Stimulated activated CD8-positive, alpha-beta memory T cell treated with anti-CD3 and anti-CD28 coated beads, Interleukin-12 subunit alpha, Interleukin-12 subunit beta, amount 100 ng/mL, for 24 hours (primary cell): ENCODE measurements at regions not wholly inside any gene's neighbourhood (a gene's known extent, or its start where the extent isn't known, plus 50 kb on each side); places are given as distances from the start of the nearest gene placed in this dataset.
"Not testable (repeated sequence)": the region's sequence is repeated elsewhere in the genome, so short reads cannot be mapped to it uniquely, and the experiment has no call there.

Experiments
- DNase-seq: peaks from one replicate; pipeline ENCODE4 v3.0.0-alpha.2; 2020; ENCODE audit errors: extremely low read depth

DNA sequence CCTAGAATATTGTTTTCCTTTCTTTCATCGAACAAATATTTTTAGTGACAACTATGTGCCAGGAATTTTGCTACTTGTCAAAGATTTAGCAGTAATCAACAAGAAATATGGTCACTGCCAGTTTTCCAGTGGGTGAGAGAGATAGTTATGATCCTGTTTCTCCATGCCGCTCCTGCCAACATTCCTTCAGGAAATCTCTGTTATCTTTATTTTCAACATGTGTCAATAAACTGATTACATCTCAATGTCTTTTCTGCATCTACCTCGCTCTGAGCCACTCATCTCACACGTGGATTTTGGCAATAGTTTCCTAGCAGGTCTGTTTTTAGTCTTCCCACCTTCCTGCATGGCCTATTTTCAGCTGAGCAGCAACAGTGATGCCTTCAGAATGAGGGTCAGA lies 650.0 kb upstream of the STXBP6 start:
- no peak for DNase-seq

DNA sequence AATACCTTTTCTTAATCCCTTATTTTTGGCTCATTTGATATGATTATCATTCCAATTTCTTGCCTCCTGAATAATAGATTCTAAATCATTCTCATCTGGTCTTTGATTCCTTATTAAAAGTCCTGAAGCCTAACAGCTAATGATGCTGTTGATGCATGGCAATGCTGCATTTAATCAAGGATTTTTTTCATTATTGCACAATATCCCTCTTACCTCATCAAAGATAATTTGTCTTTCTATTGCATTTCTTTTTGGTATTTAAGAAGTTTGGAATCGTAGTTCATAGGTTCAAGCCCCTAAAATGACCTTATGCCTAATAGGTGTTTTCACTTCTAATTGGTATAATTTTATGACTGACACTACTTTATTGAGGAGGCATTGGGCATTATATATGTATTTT lies 648.2 kb upstream of the STXBP6 start:
- no peak for DNase-seq

DNA sequence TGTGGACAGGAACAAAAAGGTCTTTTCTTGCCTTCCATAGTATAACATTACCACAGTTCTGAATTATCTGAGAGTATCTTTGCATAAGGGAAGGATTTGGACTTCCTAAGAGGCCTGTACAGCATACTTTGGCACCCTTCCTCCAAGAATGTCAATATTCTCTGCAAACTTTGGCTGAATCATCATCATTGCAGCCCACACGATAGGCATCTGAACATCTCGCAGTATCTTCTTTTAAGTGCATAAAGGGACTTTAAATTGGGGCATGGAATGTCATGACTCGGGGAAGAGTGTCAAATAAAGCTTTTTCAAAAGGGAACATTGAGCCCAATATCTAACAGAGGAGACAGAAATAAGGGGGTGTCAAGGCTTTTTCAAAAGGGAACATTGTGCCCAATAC lies 646.2 kb upstream of the STXBP6 start:
- no peak for DNase-seq

DNA sequence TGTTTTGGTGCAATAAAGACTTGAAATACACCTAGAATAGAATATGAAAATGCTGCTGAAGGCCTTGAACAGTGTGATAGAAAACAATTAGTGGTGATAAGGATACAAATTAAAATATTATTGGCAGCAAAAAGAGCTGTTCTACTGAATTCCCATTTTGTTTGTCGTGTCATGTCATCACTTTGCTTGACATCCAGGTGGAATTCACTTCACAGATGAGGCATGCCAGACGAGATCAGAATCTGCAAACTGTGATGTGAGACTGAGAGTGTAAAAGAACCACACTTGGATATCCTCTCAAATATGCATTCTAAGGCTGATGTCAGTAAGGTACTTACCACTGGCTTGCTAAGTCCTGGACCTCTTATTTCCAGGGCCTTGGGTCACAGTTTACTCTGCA lies 635.1 kb upstream of the STXBP6 start:
- no peak for DNase-seq

DNA sequence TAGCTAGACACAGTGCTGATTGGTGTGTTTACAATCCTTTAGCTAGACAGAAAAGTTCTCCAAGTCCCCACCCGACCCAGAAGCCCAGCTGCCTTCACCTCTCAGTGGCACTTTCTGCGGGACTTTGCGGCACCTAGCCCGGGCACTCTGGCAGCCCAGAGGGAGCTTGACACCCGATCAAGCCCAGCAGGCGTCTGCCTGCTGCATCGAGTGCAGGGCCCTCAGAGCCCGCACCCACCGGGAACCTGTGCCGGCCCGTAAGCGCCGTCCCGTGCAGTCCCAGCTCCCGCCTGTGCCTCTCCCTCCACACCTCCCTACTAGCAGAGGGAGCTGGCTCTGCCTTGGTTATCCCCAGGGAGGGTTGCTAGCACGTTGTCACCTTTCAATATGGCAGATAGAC lies 631.0 kb upstream of the STXBP6 start:
- DNase-seq, result no peak

DNA sequence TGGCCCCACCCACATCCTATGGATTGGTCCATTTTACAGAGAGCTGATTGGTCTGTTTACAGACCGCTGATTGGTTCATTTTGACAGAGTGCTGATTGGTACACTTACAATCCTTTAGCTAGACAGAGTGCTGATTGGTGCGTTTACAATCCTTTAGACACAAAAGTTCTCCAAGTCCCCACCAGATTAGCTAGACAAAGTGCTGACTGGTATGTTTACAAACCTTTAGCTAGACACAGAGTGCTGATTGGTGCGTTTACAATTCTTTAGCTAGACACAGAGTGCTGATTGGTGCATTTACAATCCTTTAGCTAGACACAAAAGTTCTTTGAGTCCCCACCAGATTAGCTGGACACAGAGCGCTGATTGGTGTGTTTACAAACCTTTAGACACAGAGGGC lies 630.6 kb upstream of the STXBP6 start:
- not testable (repeated sequence) for DNase-seq

DNA sequence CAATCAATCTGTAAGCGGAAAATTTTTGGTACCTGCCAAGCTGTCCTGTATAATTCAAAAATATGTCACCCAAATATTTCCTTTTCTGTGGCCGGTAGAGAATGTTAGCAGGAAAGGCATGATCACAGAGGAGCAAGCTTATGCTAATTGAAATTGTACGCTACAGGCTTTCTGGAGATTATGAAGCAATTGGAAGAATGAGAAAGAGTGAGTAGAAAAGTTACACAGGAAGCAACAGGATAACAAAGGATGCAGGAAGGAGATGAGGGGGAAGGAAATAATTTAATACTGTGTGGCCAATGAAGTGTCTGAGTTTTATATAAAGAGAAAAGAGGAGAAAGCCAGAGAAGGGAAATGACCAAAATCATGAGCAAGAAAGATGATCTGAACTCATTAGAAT lies 627.2 kb upstream of the STXBP6 start:
- no peak for DNase-seq

DNA sequence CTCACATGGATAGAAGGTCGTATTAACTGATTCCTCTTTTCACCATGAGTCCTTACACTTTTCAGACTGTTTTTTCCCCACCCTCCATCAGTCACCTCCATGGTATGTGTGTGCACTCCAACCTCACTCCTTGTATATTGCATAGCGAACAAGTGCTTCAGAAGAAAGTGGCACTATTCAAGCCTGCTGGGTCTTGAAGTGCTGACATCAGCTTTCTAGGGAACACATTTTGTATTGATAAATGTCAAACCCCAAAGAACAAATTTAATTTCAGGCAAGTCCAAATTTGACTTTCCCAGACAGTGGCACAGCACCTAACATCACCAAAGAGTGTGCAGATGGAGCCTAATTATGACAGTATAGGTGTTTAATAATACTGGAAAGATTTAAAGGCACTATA lies 617.4 kb upstream of the STXBP6 start:
- no peak for DNase-seq

DNA sequence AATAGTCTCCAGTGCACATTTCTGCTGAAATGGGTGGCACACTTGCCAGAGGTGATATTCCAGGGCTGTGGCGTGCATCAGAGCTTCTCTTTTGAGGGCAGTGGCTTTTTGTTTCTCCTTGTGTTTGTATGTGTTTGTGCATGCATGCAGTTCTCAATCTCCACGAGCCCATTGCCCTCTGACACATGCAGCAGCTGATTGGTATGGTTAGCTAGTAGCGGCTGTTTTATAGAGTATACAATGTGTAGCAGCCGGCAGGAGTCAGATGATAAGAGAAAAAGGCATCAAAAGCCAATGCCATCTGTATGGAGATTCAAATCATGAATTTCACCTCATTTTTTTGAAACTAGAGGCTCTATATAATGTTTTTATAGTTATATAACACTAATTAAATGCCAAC lies 616.9 kb upstream of the STXBP6 start:
- DNase-seq, result no peak

DNA sequence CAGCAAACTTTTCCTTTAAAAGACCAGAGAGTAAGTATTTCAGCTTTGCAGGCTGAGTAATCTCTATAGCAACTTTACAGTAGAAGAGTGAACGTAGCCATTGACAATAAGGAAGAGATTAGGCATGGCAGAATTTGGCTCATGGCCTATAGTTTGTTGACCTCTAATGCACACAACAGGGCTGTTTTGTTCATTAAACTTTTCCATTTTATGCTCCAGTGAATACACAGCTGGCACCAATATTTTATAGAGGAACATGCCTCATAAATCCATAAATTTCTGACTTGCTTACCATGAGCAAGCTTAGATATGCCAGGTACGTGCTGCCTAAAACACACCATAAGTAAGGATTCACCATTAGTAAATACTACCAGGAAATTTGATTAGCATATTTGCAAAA lies 609.0 kb upstream of the STXBP6 start:
- DNase-seq, result no peak

DNA sequence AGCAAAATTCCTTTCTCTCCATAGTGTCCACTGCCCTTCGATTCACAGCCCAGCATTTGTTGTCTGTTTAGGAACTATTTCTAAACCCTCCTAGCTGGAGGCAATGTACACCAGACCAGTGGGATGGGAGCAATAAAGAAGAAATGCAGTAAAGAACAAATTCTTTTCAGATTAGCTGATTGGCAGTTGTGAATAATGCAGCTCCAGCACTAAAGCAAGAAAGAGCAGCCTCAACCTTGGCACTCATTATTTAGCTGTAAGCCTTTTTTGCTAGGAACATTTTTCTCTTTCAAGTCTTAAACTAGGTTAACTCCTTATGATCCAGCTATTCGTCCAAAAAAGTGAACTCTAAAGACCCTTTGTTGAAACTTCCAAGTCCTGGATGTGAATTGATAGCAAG lies 580.5 kb upstream of the STXBP6 start:
- no peak for DNase-seq

DNA sequence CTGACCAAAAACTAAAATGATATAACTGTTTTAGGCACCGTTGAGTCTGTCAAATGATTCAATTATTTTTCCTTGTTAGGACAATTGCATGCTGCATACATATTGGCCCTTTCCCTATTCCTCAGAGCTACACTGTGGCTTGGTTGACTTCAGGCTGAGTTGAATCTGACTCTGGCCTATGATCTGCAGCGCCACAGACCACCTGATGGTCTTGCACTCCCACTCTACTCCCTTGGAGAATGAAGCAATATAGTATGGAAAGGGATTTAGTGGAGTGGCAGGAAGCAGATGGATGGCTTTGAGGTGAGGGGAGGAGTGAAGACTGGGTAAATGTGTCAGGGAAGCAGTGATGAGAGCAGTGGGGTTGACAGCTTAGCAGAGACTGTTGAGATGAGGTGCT lies 579.0 kb upstream of the STXBP6 start:
- DNase-seq, result no peak

DNA sequence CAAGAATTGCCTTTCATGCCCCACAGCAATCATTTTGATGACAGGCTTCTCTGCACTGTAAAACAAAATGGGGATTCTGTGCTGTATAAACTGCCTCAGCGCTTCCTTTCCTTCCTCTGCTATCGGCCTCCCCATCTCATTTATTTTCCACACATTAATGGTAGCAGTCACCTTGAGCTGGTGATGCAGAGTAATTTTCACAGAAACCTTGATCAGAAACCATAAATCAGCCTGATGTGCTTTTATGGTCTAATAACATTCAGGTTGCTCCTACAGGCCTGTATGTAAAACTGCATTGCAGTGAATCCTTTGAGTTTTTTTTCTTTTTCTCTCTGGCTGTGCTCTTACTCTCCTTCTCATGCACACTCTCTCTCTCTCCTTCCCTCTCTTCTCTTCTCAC lies 578.4 kb upstream of the STXBP6 start:
- no peak for DNase-seq

DNA sequence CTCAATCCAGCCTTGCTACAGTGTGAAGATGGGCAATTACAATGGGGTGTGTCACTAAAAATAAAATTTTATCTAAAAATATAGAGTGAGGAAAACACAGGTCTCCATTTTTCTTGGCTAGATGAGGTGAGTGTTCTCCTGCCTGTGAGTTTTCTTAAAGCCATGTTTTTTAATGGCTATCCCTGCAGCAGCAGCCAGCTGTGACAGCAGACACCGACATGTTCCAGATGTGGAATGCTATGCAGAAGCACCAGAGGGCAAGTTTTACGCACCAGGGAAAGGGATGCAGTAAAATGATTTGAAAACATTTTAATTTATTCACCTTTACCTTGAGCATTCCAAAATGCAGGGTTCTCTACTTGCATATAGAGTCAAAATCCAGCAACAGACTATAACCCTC lies 577.0 kb upstream of the STXBP6 start:
- no peak for DNase-seq

DNA sequence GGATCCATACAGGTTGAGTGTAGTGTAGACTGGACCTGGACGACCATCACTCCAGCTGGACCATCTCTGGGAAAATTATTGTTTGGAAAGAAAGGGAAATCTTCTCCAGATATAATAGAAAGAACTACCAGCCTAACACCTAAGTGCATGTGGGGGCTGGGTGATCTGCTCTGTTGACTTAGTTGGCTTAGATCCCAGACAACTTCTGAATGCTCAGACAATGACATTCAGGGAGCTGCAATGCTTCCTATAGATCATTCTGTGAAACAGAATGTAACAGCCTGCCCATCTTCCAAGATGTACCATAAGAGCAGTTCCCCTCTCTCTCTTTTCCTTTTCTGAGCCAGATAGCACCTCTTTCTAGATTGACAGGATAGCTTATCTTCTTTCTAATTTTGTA lies 572.8 kb upstream of the STXBP6 start:
- DNase-seq, result no peak

DNA sequence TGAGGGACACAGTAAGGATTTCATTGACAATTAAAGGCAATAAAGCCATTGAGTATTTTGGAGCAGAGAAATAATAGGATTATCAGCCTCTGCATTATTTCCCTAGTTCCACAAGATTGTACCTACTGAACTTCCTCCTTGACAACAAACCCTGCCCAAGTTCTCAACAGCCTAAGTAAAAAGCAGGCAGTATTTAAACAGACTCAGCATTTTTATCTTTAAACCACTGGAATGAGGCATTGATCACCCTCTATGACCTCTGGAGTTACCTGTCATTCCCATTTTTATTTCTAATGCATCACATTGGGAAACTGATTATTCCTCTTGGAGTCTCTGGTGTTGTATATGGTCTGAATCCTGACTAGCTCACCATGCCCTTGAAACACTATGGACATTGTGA lies 570.6 kb upstream of the STXBP6 start:
- no peak for DNase-seq

DNA sequence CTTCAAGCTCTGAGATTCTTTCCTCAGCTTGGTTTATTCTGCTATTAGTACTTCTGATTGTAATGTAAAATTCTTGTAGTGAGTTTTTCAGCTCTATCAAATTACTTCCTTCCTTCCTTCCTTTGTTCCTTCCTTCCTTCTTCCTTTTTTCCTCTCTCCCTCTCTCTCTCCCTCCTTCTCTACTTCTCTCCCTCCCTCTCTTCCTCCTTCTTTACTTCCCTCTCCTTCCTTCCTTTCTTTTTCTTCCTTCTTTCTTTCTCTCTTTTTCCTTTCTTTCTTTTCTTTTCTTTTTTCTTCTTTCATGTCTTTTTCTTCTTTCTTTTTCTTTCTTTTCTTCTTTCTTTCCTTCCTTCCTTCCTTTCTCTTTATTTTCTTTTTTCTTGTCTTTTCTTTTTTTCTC lies 565.2 kb upstream of the STXBP6 start:
- no peak for DNase-seq

DNA sequence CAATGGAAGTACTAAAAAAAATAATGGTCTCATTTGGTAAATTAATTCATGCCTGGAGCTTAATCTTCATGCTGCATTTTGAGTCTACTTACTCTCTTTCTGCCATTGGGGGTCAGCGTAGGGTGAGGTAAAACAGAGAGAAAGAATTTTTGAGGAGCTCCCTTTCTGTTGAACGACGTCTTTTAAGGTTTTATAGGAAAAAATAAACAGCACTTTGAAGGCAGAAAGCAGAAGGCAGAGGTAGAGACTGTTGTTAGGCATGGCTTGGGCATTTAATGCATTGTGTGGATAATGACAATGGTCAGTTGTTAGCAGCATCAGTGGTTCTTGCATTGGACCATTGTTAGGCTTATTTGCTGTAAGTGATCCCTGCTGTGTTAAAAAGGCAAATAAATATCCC lies 557.2 kb upstream of the STXBP6 start:
- DNase-seq, result no peak

DNA sequence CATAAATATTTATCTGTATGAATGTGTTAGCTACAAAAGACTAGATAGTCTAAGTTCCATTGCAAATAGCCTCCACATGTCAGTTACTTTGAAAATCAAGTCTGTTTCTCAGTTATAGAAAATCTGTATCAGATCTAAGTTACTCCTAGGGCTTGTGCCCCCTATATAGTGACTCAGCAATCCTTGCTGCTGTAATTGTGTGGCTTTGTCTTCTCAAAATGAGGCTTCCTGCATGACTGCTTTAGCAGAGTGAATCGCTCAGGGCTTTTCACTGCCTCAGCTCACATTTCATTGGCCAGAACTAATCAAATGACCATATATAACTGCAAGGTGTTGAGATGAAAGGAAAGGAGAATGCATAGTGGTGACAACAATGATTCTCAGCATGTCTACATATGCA lies 552.2 kb upstream of the STXBP6 start:
- no peak for DNase-seq

DNA sequence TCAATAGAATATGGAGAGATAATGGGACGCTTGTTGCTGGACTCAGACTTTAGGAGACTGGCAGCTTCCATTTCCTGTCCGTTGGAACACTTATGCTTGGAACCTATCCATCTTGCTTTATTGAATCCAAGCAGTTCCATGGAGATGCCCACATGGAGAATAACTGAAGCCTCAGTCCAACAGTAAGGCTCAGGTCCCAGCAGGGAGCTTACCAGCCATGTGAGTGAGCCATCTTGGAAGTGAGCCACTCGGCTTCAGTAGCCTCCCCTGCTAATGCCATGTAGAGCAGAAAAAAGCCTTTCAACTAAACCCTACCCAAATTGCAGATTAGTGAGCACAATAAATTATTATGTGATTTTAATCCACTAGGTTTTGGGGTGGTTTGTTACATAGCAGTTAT lies 538.8 kb upstream of the STXBP6 start:
- DNase-seq, result no peak

DNA sequence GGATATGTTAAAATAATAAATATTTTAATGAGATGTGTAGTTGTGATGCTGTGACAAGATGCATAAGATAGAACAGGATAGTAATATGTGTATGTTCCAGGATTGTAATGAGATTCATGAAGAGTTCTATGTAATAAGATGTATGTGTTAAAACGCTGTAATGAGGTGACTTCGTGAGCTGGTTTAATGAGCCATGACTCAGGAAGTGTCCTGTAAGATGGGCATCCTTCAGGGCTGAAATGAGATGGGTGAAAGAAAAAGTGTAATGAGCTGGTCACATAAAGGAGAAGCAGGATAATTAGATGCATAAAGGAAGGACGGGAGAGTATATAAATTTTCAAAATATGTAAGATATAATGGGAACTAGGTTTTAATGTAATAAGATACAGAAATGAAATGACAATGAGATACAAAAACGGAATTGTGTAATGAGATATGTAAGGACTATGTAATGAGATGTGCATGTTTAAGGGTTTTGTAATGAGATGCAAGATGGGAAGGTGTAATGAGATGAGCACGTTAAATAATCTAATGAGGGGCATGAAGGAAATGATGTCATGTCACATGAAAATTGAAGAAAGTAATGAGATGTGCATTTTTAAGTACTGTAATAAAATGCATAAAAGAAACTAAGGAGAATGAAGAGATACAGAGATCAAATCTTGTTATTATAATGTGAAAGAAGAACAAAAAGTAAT lies 524.8 kb upstream of the STXBP6 start:
- DNase-seq, result no peak

DNA sequence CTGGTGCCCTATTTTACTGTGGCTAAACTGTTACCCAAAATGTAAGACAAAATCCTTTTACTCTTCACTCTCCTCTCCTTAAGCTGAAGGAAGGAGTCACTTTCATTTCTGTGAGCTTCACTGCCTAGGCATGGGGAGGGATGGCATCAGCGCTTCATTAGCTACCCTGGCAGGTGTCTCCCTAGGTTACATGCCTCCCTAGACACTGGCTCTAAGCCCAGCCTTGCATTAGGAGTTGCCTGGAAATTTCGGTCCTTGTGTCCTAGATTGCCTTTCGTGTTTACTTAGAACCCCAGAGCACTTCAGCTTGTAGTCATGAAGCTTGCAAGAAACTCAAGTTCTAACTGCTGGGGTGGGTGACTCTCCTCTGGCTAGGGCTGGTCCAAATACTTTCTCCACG lies 520.5 kb upstream of the STXBP6 start:
- no peak for DNase-seq

DNA sequence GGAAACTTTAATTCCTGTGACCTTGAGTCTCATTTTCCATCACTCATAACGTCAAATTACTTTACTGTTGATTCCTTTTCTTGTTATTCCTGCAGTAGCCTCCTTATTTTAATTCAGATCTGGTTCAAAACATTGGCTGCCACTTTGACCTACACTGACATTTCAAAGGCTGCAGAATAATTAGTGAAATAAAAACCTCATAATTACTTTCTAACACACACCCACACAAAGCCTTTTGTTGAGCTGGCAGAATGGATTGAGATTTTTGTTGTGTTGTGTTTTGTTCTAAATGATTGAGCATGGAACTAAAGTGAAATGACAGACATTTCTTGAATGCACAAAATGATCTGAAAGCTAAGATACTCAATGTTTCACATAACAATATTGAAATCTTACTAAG lies 507.5 kb upstream of the STXBP6 start:
- DNase-seq, result no peak

DNA sequence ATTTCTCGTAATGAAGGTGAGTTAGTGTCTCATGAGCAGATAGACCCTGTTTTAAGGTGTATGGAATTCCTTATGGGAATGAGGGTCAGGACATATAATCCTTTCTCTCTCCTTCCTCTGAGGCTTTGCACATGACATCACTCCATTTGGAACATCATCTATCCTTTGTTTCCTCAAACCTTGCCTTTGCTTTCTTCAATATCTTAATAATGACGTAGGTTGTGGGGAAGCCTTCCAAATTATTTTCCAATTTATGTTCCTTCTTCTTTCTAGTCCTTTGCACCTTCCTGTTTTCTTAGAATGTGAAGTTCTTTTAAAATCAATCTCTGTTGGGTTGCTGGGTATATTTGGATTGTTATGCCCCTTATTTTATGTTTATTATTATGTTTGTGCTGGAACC lies 502.9 kb upstream of the STXBP6 start:
- DNase-seq, result no peak

DNA sequence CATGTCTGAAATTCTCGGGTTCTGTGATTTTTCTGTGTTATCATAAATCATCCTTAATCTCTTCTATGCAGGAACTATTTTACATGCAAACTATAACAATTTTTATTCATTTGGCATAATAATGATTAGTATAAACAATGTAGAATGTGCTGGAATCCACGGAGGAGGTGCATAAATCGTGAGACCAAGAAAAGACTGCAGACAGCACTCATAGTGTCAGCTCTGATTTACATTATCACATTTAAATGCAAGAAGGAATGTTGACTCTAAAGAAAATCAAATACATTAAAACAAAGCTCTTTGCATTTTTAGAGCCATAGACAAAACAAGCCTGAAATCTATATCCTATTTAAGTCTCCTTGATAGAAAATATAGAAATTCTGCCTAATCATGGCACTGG lies 501.7 kb upstream of the STXBP6 start:
- no peak for DNase-seq
